Progenitor cell of endocrine pancreas (in vitro differentiated cells): ENCODE measurements at regions not wholly inside any gene's neighbourhood (a gene's known extent, or its start where the extent isn't known, plus 50 kb on each side); places are given as distances from the start of the nearest gene placed in this dataset.

Experiments used
- DNase-seq: peaks from one replicate; pipeline ENCODE4 v3.0.0; 2021; ENCODE audit warnings: low spot score; ENCODE audit not compliant: unreplicated experiment
- H3K27ac Mint-ChIP-seq: 2 replicates; pipeline ENCODE4 v1.8.0; 2021; ENCODE audit warnings: mild to moderate bottlenecking, moderate library complexity, mixed read lengths
- H3K27me3 Mint-ChIP-seq: 2 replicates; pipeline ENCODE4 v1.8.0; 2021; ENCODE audit warnings: mixed read lengths
- H3K36me3 Mint-ChIP-seq: 2 replicates; pipeline ENCODE4 v1.8.0; 2022; ENCODE audit warnings: mixed read lengths; ENCODE audit not compliant: insufficient read depth
- H3K4me1 Mint-ChIP-seq: 2 replicates; pipeline ENCODE4 v1.8.0; 2021; ENCODE audit warnings: low read depth, mixed read lengths
- H3K4me3 Mint-ChIP-seq: 2 replicates; pipeline ENCODE4 v1.8.0; 2021; ENCODE audit warnings: low read depth, mild to moderate bottlenecking, moderate library complexity, mixed read lengths
- H3K9me3 Mint-ChIP-seq: 2 replicates; pipeline ENCODE4 v1.8.0; 2021; ENCODE audit warnings: low read depth, mixed read lengths
- TF ChIP-seq, protein P1 (sequence below): fragments of 200-600 bp; sonication (generic); IDR thresholded peaks from one replicate; pipeline ENCODE4 v1.5.0; 2021; ENCODE audit warnings: antibody characterized with exemption, mild to moderate bottlenecking; ENCODE audit not compliant: unreplicated experiment

DNA sequence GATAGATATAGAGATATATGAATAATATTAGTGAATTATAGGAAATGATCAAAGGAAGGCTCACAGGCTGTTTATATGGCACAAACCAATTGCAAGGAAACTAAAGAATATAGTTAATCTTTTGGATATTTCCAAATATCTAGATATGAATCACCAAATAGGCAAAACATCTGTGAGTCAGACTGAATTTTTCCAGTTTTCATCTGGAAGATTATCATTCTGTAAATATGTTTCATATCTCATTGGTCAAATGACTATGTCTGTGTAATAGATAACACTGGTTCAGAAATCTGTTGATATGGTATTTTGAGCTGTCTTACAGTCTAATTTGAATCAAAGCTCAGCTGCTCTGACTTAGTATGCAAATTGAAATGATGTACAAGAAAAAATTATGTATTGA lies 303.6 kb downstream of the FAM133A start:
- Mint-ChIP-seq H3K27ac (no peak overlapping the region), H3K4me1 (no peaks in the 10 kb centered on the region), H3K4me3 (no peak overlapping the region), H3K36me3 (peaks cover 2% of the 10 kb centered on the region), H3K9me3 (peaks cover 25% of the 10 kb centered on the region), H3K27me3 (no peaks in the 10 kb centered on the region)
- TF ChIP-seq, protein P1, sequence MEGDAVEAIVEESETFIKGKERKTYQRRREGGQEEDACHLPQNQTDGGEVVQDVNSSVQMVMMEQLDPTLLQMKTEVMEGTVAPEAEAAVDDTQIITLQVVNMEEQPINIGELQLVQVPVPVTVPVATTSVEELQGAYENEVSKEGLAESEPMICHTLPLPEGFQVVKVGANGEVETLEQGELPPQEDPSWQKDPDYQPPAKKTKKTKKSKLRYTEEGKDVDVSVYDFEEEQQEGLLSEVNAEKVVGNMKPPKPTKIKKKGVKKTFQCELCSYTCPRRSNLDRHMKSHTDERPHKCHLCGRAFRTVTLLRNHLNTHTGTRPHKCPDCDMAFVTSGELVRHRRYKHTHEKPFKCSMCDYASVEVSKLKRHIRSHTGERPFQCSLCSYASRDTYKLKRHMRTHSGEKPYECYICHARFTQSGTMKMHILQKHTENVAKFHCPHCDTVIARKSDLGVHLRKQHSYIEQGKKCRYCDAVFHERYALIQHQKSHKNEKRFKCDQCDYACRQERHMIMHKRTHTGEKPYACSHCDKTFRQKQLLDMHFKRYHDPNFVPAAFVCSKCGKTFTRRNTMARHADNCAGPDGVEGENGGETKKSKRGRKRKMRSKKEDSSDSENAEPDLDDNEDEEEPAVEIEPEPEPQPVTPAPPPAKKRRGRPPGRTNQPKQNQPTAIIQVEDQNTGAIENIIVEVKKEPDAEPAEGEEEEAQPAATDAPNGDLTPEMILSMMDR, result no peak
- no peak for DNase-seq

DNA sequence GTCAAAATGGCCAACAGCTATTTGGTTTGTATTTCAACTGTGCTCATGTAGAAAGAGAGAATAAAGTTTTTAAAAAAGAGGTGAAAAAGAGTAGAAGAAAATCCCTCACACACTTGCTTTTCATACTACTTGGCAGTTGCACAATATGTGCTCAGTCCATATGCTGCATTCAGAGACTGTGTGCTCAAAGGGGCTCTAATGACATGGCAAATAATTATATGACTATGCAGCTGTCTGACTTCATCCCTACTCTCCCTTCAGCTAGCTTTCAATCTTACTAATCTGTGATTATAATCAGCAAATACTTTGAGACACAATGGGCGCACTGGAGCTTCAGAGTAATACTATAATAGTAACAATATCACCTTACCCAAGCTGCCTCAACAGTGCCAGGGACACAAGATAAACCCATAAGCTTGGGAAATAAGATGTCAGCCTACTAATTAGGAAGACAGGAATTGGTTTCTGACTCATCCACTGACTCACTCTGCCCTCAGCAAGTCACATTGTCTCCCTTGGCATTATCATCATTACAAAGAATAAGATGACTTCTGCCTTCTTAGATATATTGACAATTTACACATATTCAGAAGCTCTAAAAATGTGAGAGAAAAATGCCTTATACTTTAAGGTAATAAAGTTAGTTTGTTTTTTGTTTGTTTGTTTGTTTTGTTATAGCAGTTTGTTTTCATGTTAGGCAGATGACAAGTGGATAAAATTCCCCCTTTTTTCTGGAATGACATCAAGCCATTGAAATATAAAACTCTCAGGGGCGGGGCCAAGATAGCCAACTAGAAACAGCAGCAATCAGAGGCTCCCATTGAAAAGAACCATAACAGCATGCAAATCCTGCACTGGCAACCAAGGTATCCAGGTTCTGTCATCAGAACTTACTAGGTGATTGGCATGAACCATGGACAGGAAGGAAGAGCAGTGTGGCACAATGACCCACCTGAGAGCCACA lies 311.6 kb downstream of the FAM133A start:
- Mint-ChIP-seq H3K27ac (no peak overlapping the region), H3K4me3 (no peak overlapping the region), H3K9me3 (peaks cover 8% of the 10 kb centered on the region), H3K27me3 (no peaks in the 10 kb centered on the region), H3K4me1 (no peaks in the 10 kb centered on the region), H3K36me3 (no peaks in the 10 kb centered on the region)
- no peak for DNase-seq
- TF ChIP-seq, protein P1, result no peak
